H1 (cell line): ENCODE measurements at regions not wholly inside any gene's neighbourhood (a gene's known extent, or its start where the extent isn't known, plus 50 kb on each side); places are given as distances from the start of the nearest gene placed in this dataset.

Experiments
- CTCF ChIA-PET: fragments of 300-600 bp; sonication (Branson Sonifier 250); formaldehyde crosslinking; loops from one replicate; lab custom pipeline; 2021; ENCODE audit not compliant: partially characterized antibody; lab: Charles Lee
- POLR2A ChIA-PET: fragments of 300-600 bp; sonication (Branson Sonifier 250); formaldehyde crosslinking; loops from one replicate; lab custom pipeline; 2021; ENCODE audit warnings: inconsistent platforms; ENCODE audit not compliant: partially characterized antibody; lab: Charles Lee
- DNase-seq, 2 experiments: peaks; one replicate each; pipeline versions ENCODE4 v3.0.0 to v3.0.0-alpha.2; 2010 to 2022; ENCODE audit warnings: low spot score in 2 of 2, low read depth in 1 of 2, mixed read lengths in 1 of 2
- FAIRE-seq: peaks from 2 replicates; lab custom pipeline; 2011; peaks lifted over from hg19 to GRCh38; lab: Jason Lieb, UNC
- H2AFZ ChIP-seq: 2 replicates; pipeline ENCODE4 v1.8.1; 2012; ENCODE audit warnings: low read length, inconsistent platforms
- H2AK5ac ChIP-seq: 2 replicates; pipeline ENCODE4 v1.6.1; 2013; ENCODE audit warnings: low read depth, low read length
- H2BK120ac ChIP-seq: replicated peaks from 2 replicates; pipeline ENCODE3; 2013; ENCODE audit warnings: low read depth, low read length, inconsistent platforms
- H2BK12ac ChIP-seq: 2 replicates; pipeline ENCODE4 v1.6.1; 2013; ENCODE audit warnings: low read depth, low read length
- H2BK15ac ChIP-seq: 2 replicates; pipeline ENCODE4 v1.6.1; 2013; ENCODE audit warnings: low read length
- H2BK20ac ChIP-seq: 2 replicates; pipeline ENCODE4 v1.6.1; 2013; ENCODE audit warnings: low read length
- H2BK5ac ChIP-seq: 2 replicates; pipeline ENCODE4 v1.6.1; 2013; ENCODE audit warnings: low read depth, low read length
- H3K14ac ChIP-seq: 2 replicates; pipeline ENCODE4 v1.6.1; 2013; ENCODE audit warnings: inconsistent platforms; ENCODE audit not compliant: insufficient read length
- H3K18ac ChIP-seq: 2 replicates; pipeline ENCODE4 v1.6.1; 2013; ENCODE audit warnings: low read length; ENCODE audit errors: extremely low read depth
- H3K23ac ChIP-seq: 2 replicates; pipeline ENCODE4 v1.6.1; 2013; ENCODE audit warnings: inconsistent platforms; ENCODE audit not compliant: insufficient read length
- H3K23me2 ChIP-seq: 2 replicates; pipeline ENCODE4 v1.6.1; 2013; ENCODE audit warnings: low read depth, low read length
- H3K27ac ChIP-seq: 2 replicates; pipeline ENCODE4 v1.6.1; 2011; ENCODE audit warnings: low read depth, low read length, inconsistent platforms
- H3K27me3 ChIP-seq, 4 experiments: replicated peaks in 1 of 4; 1 replicate in 1 of 4; 2 replicates in 3 of 4; pipeline versions ENCODE4 v1.6.1 to v1.8.1; 2011 to 2013; ENCODE audit warnings: low read length in 3 of 4, mild to moderate bottlenecking in 3 of 4, inconsistent platforms in 2 of 4, mixed read lengths in 2 of 4, moderate library complexity in 1 of 4; ENCODE audit not compliant: control insufficient read depth in 3 of 4, insufficient read depth in 3 of 4; ENCODE audit errors: extremely low read depth in 1 of 4
- H3K36me3 ChIP-seq, 4 experiments: 2 replicates each; pipeline versions ENCODE4 v1.6.1 to v1.8.1; 2011 to 2013; ENCODE audit warnings: mild to moderate bottlenecking in 4 of 4, low read length in 3 of 4, moderate library complexity in 2 of 4, control low read depth in 1 of 4, inconsistent platforms in 1 of 4; ENCODE audit not compliant: insufficient read depth in 4 of 4, control insufficient read depth in 2 of 4
- H3K4ac ChIP-seq: replicated peaks from 2 replicates; pipeline ENCODE3; 2013; ENCODE audit warnings: low read length, low read depth, mixed read lengths, inconsistent platforms; ENCODE audit not compliant: insufficient read length
- H3K4me1 ChIP-seq, 4 experiments: replicated peaks in 1 of 4; 1 replicate in 1 of 4; 2 replicates in 3 of 4; pipeline versions ENCODE4 v1.6.1 to v1.8.1; 2011 to 2013; ENCODE audit warnings: low read length in 3 of 4, inconsistent platforms in 2 of 4, mixed read lengths in 1 of 4; ENCODE audit not compliant: insufficient read depth in 4 of 4, control insufficient read depth in 3 of 4
- H3K4me2 ChIP-seq, 2 experiments: 2 replicates each; pipeline versions ENCODE4 v1.6.1 to v1.8.1; 2011 to 2013; ENCODE audit warnings: low read depth in 2 of 2, low read length in 2 of 2, control low read depth in 1 of 2, inconsistent platforms in 1 of 2, mild to moderate bottlenecking in 1 of 2; ENCODE audit not compliant: insufficient read depth in 1 of 2
- H3K4me3 ChIP-seq, 4 experiments: fragments of 200-600, 300-600 bp in 1 of 4; sonication (generic), shearing (Covaris generic), sonication (Bioruptor Twin) in 1 of 4; 2 replicates each; pipeline versions ENCODE4 v1.5.1 to v1.8.1; 2011 to 2016; ENCODE audit warnings: low read length in 4 of 4, low read depth in 3 of 4, control low read depth in 2 of 4, inconsistent platforms in 2 of 4, mild to moderate bottlenecking in 2 of 4, mixed read lengths in 1 of 4, moderate library complexity in 1 of 4; ENCODE audit not compliant: insufficient read depth in 2 of 4; ENCODE audit errors: extremely low read depth in 1 of 4
- H3K56ac ChIP-seq: replicated peaks from 2 replicates; pipeline ENCODE3; 2013; ENCODE audit warnings: low read depth, mild to moderate bottlenecking, mixed read lengths, low read length, inconsistent platforms; ENCODE audit not compliant: insufficient read length
- H3K79me1 ChIP-seq: 2 replicates; pipeline ENCODE4 v1.6.1; 2013; ENCODE audit warnings: low read depth, low read length, control low read depth
- H3K79me2 ChIP-seq, 2 experiments: 2 replicates each; pipeline versions ENCODE4 v1.6.1 to v1.8.1; 2012 to 2013; ENCODE audit warnings: low read length in 2 of 2, mild to moderate bottlenecking in 2 of 2, inconsistent platforms in 1 of 2; ENCODE audit not compliant: insufficient read depth in 2 of 2, control insufficient read depth in 1 of 2
- H3K9ac ChIP-seq, 4 experiments: replicated peaks in 1 of 4; 1 replicate in 1 of 4; 2 replicates in 3 of 4; pipeline versions ENCODE4 v1.6.1 to v1.8.1; 2011 to 2013; ENCODE audit warnings: low read depth in 3 of 4, low read length in 3 of 4, control low read depth in 2 of 4, mild to moderate bottlenecking in 2 of 4, moderate library complexity in 2 of 4, inconsistent platforms in 1 of 4; ENCODE audit errors: extremely low read depth in 1 of 4
- H3K9me3 ChIP-seq, 2 experiments: 2 replicates each; pipeline versions ENCODE4 v1.6.1 to v1.8.1; 2012 to 2013; ENCODE audit warnings: mild to moderate bottlenecking in 2 of 2, moderate library complexity in 2 of 2, control low read depth in 1 of 2, inconsistent platforms in 1 of 2, low read depth in 1 of 2, low read length in 1 of 2, mixed read lengths in 1 of 2; ENCODE audit not compliant: insufficient read depth in 2 of 2
- H4K20me1 ChIP-seq, 2 experiments: replicated peaks in 1 of 2; 2 replicates each; pipeline versions ENCODE3 to v1.8.1; 2011 to 2013; ENCODE audit warnings: inconsistent platforms in 2 of 2, low read length in 2 of 2, mild to moderate bottlenecking in 1 of 2; ENCODE audit not compliant: insufficient read depth in 2 of 2, control insufficient read depth in 1 of 2
- H4K5ac ChIP-seq: 2 replicates; pipeline ENCODE4 v1.6.1; 2013; ENCODE audit warnings: low read length, low read depth, mixed read lengths, inconsistent platforms; ENCODE audit not compliant: insufficient read length
- H4K8ac ChIP-seq: 2 replicates; pipeline ENCODE4 v1.8.0; 2013; ENCODE audit warnings: mild to moderate bottlenecking, moderate library complexity, low read length, inconsistent platforms; ENCODE audit not compliant: insufficient read depth; ENCODE audit errors: extremely low read depth
- H4K91ac ChIP-seq: replicated peaks from 2 replicates; pipeline ENCODE3; 2013; ENCODE audit warnings: low read length, mixed read lengths, inconsistent platforms; ENCODE audit not compliant: insufficient read length
- SUZ12 ChIP-seq: fragments of 200-600 bp; sonication (generic); IDR thresholded peaks from 2 replicates; pipeline ENCODE4 v1.6.1; 2012; ENCODE audit warnings: mild to moderate bottlenecking, inconsistent platforms, low read length, moderate library complexity, mixed read lengths
- YY1 ChIP-seq: IDR thresholded peaks from 2 replicates; pipeline ENCODE4 v1.6.1; 2011; ENCODE audit warnings: low read depth, mild to moderate bottlenecking, low read length
- WGBS, 2 experiments: shearing (Covaris generic) in 1 of 2; methylation state at CpG; one replicate each; pipeline versions ENCODE4 v1.1.6 to v1.1.7; 2013 to 2015; ENCODE audit warnings: low lambda C conversion rate in 2 of 2, mixed read lengths in 2 of 2, inconsistent platforms in 1 of 2, low coverage in 1 of 2, missing lambda C conversion rate in 1 of 2; ENCODE audit not compliant: insufficient replicate concordance in 2 of 2, insufficient coverage in 1 of 2, insufficient read length in 1 of 2; ENCODE audit errors: extremely low coverage in 1 of 2, missing lambda C conversion rate in 1 of 2; 5-methylcytosine and 5-hydroxymethylcytosine counted together

GRCh38 chr12:88805692-88806091 lies 225.4 kb upstream of the KITLG start:
- TF ChIP-seq YY1 (no peak), SUZ12 (no peak)
- Histone ChIP-seq H2AFZ (peak overlapping the region; percentile 84), H4K5ac (no peak overlapping the region), H2BK120ac (no peak overlapping the region), H3K79me2 (no peaks in the 10 kb centered on the region), H2BK15ac (no peak overlapping the region), H3K36me3 (no peaks in the 10 kb centered on the region), H3K14ac (no peak overlapping the region), H3K4me3 (no peak overlapping the region), H3K4ac (no peak overlapping the region), H3K9me3 (no peaks in the 10 kb centered on the region), H3K9ac (no peak overlapping the region), H3K27ac (no peak overlapping the region), H3K23ac (no peak overlapping the region), H2BK20ac (no peak overlapping the region), H3K56ac (no peak overlapping the region), H3K79me1 (no peaks in the 10 kb centered on the region), H4K91ac (no peak overlapping the region), H2AK5ac (no peak overlapping the region), H3K27me3 (no peaks in the 10 kb centered on the region), H3K4me1 (no peaks in the 10 kb centered on the region), H3K23me2 (no peaks in the 10 kb centered on the region), H2BK12ac (no peak overlapping the region), H4K8ac (no peak overlapping the region), H4K20me1 (no peaks in the 10 kb centered on the region), H2BK5ac (no peak overlapping the region), H3K4me2 (no peak overlapping the region), H3K18ac (no peak overlapping the region)
- DNase-seq (no peak), FAIRE-seq (no peak)
- 100% methylated on average over 1 of the region's 1 CpG; no CpG with 5 or more reads in 1 of the 2 experiments for WGBS, 2 experiments
- CTCF ChIA-PET = interaction anchor here (0.7 to 1.1 kb wide), 3 partner anchors 11 to 632 kb away, joined by 3 to 4 read pairs (median 4); no protein-coding TSS in a partner anchor
- POLR2A ChIA-PET = no interaction called here
